Liver (tissue), 3 donors: ENCODE measurements at regions not wholly inside any gene's neighbourhood (a gene's known extent, or its start where the extent isn't known, plus 50 kb on each side); places are given as distances from the start of the nearest gene placed in this dataset.

Experiments used
- CTCF ChIP-seq: fragments of 150-350 bp; IDR thresholded peaks from 2 replicates; pipeline ENCODE4 v1.5.1; 2017; ENCODE audit warnings: improper control_type of control experiment, low read depth, low read length; ENCODE audit not compliant: missing input control
- REST ChIP-seq: IDR thresholded peaks from 2 replicates; pipeline ENCODE4 v1.6.1; 2016; ENCODE audit warnings: antibody characterized with exemption, mild to moderate bottlenecking
- RXRA ChIP-seq, 2 donors: IDR thresholded peaks; 2 replicates each; pipeline ENCODE4 v1.6.1; 2017 to 2018; ENCODE audit warnings: antibody characterized with exemption in 2 of 2, mild to moderate bottlenecking in 1 of 2
- donor health status: healthy.
- donor health status: healthy.

GRCh38 chr5:30831605-30832004, 361.9 kb upstream of the CDH6 start:
- no peak for TF ChIP-seq CTCF
- TF ChIP-seq REST: no peak
- TF ChIP-seq RXRA (IDR thresholded peaks at IDR 0.05): no peak
